ENCODE measurements at regions not wholly inside any gene's neighbourhood (a gene's known extent, or its start where the extent isn't known, plus 50 kb on each side); places are given as distances from the start of the nearest gene placed in this dataset.
"Not testable (repeated sequence)": the region's sequence is repeated elsewhere in the genome, so short reads cannot be mapped to it uniquely, and the experiment has no call there.

DNA sequence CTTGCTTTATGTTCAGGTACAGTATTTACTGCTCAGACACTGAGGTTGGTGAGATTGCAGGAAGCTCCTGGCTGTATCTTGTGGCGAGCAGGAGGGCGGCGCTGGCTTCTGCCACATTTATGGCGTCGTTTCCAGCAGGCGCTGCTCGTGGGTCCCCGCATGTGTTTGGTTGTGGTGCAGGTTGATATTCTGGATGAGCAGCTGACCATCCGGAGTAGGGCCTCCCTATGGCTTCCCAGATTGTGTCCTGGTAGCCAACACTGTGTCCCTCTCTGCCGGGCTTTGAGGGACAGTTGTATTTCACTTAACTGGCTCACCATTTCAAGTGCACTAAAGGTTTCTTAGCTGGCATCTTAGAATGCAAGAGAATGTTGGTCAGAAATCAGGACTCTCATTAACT is 386.5 kb upstream of the TPM1 start:
- no peak for ATAC-seq
- H3K36me3 ChIP-seq: no peaks in the 10 kb centered on the region
- H3K9me3 ChIP-seq: no peaks in the 10 kb centered on the region
- no peak for TF ChIP-seq POLR2A (IDR thresholded peaks at IDR 0.05)
- TF ChIP-seq, protein P1, sequence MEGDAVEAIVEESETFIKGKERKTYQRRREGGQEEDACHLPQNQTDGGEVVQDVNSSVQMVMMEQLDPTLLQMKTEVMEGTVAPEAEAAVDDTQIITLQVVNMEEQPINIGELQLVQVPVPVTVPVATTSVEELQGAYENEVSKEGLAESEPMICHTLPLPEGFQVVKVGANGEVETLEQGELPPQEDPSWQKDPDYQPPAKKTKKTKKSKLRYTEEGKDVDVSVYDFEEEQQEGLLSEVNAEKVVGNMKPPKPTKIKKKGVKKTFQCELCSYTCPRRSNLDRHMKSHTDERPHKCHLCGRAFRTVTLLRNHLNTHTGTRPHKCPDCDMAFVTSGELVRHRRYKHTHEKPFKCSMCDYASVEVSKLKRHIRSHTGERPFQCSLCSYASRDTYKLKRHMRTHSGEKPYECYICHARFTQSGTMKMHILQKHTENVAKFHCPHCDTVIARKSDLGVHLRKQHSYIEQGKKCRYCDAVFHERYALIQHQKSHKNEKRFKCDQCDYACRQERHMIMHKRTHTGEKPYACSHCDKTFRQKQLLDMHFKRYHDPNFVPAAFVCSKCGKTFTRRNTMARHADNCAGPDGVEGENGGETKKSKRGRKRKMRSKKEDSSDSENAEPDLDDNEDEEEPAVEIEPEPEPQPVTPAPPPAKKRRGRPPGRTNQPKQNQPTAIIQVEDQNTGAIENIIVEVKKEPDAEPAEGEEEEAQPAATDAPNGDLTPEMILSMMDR (IDR thresholded peaks at IDR 0.05): no peak
- no peaks in the 10 kb centered on the region for H3K4me1 ChIP-seq
- H3K27ac ChIP-seq: no peak overlapping the region
- H3K27me3 ChIP-seq: no peaks in the 10 kb centered on the region
- H3K4me3 ChIP-seq: no peak overlapping the region
- 67% methylated on average over 1 of the region's 10 CpGs for WGBS (ENCODE audit: insufficient coverage, low coverage, low lambda C conversion rate, missing lambda C conversion rate)
- no peak for DNase-seq
- intact Hi-C loops (cut with DNase I): no loop called here

DNA sequence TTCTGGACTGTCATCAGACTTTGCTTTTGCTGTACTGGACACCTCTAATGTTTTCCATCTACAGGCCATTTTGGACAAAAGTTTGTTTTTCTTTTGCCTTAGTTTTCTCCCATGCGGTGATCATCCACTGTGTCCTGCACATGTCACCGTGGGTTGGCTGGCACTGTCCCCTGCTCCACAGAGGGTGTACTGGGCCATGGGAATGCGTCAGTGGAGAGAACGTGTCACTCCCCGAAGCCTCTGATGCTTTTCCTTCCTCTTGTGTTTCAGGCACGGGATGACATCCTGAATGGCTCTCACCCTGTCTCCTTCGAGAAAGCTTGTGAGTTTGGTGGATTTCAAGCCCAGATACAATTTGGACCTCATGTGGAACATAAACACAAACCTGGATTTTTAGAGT is 385.0 kb upstream of the TPM1 start:
- H3K27me3 ChIP-seq; H3K4me3 ChIP-seq; H3K36me3 ChIP-seq; intact Hi-C loops (cut with DNase I); H3K4me1 ChIP-seq; H3K27ac ChIP-seq; H3K9me3 ChIP-seq; DNase-seq: not testable (repeated sequence)
- WGBS (ENCODE audit: insufficient coverage, low coverage, low lambda C conversion rate, missing lambda C conversion rate): 59% methylated on average over 7 of the region's 7 CpGs
- ATAC-seq: peak in 3 of 4 donors; percentile 53 to 80 (median 70)

DNA sequence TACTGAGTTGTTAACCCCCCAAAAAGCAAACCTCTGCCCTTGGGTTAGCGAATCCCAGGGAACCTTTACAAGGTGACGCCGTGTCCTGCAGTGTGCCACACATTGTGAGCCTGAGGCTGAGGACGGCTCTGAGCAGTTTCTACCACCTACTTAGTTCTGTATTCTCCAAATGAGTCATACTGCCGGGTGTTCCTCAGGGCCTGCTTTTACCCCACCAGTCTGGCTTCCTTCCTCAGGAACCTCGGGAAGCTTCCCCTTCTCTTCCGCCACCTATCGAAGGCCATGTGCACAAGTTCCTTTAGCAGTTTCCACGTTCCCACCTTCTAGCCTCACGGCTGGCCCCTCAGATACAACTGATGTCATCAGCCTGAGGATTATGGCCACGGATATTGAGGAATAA is 384.0 kb upstream of the TPM1 start:
- Histone ChIP-seq H3K36me3 (no peaks in the 10 kb centered on the region), H3K4me1 (no peaks in the 10 kb centered on the region), H3K9me3 (no peaks in the 10 kb centered on the region), H3K27me3 (no peaks in the 10 kb centered on the region), H3K27ac (no peak overlapping the region), H3K4me3 (no peak overlapping the region)
- 59% methylated on average over 11 of the region's 11 CpGs for WGBS (ENCODE audit: insufficient coverage, low coverage, low lambda C conversion rate, missing lambda C conversion rate)
- intact Hi-C loops (cut with DNase I): no loop called here
- no peak for DNase-seq
- TF ChIP-seq, protein P1 (IDR thresholded peaks at IDR 0.05): no peak
- no peak for TF ChIP-seq POLR2A (IDR thresholded peaks at IDR 0.05)
- peak; percentile 44 to 80 (median 66) for ATAC-seq

DNA sequence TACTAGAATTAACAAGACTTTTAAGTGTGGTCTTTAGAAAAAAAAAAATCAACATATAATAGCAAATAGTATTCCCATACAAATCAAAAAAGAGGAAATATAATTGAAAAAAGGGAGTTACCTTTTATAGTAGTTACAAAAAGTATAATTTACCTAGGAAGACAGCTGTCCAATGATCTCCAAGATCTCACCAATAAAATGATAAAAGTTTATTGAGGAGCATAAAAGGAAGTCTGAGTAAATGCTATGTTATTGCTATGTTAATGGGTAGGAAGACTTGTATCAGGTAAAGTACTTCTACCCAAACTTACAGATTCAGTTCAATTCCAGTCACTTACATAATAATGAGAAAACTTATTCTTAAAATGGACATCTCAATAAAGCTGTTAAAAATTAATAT is 379.0 kb upstream of the TPM1 start:
- Histone ChIP-seq H3K36me3 (no peaks in the 10 kb centered on the region), H3K27me3 (no peaks in the 10 kb centered on the region), H3K9me3 (no peaks in the 10 kb centered on the region), H3K27ac (no peak overlapping the region), H3K4me1 (no peaks in the 10 kb centered on the region), H3K4me3 (no peak overlapping the region)
- TF ChIP-seq POLR2A (IDR thresholded peaks at IDR 0.05): no peak
- TF ChIP-seq, protein P1 (IDR thresholded peaks at IDR 0.05): no peak
- no peak for ATAC-seq
- no peak for DNase-seq
- intact Hi-C loops (cut with DNase I): no loop called here

DNA sequence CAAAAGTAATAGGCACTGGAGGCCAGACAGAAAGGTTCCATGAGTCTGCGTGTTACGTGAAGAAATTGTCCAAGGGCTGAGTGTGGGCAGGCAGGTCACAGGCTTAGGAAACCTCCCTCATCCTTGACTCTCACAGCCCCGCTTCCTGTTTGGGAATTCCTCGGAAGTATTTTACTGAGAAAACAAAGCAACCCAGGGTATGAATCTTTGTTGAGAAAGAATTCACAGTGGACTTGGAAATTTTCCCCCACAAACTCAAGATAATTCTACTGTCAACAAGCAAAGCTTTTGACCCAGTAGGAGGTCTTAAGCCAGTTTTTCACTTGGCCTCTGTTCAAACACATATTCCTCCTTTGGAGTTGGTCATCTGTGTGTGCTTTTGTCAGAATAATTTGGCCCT is 377.1 kb upstream of the TPM1 start:
- intact Hi-C loops (cut with DNase I): no loop called here
- DNase-seq: no peak
- Histone ChIP-seq H3K27me3 (no peaks in the 10 kb centered on the region), H3K36me3 (no peaks in the 10 kb centered on the region), H3K27ac (no peak overlapping the region), H3K4me1 (no peaks in the 10 kb centered on the region), H3K9me3 (no peaks in the 10 kb centered on the region), H3K4me3 (no peak overlapping the region)
- peak in 2 of 4 donors; percentile 50 to 56 for ATAC-seq
- WGBS (ENCODE audit: insufficient coverage, low coverage, low lambda C conversion rate, missing lambda C conversion rate): 73% methylated on average over 2 of the region's 4 CpGs
- TF ChIP-seq POLR2A (IDR thresholded peaks at IDR 0.05): no peak
- TF ChIP-seq, protein P1 (IDR thresholded peaks at IDR 0.05): no peak
